Prostate gland (tissue), 2 donors: ENCODE measurements at regions not wholly inside any gene's neighbourhood (a gene's known extent, or its start where the extent isn't known, plus 50 kb on each side); places are given as distances from the start of the nearest gene placed in this dataset.

Experiments
- POLR2A ChIP-seq: fragments of 450-650 bp; IDR thresholded peaks from one replicate; pipeline ENCODE4 v1.6.1; 2016; ENCODE audit warnings: antibody characterized with exemption, mild to moderate bottlenecking
- POLR2AphosphoS5 ChIP-seq: sonication (generic); formaldehyde crosslinking; IDR thresholded peaks from one replicate; pipeline ENCODE4 v1.6.1; 2017; ENCODE audit warnings: antibody characterized with exemption
- TF ChIP-seq, protein P1 (sequence below), 4 experiments: fragments of 200-600 bp in 2 of 4; fragments of 450-650 bp in 2 of 4; sonication (generic) in 2 of 4; IDR thresholded peaks; 1 replicate in 3 of 4; 2 replicates in 1 of 4; pipeline ENCODE4 v1.5.1; 2016 to 2019; ENCODE audit warnings: antibody characterized with exemption in 4 of 4, mild to moderate bottlenecking in 2 of 4, moderate library complexity in 2 of 4

DNA sequence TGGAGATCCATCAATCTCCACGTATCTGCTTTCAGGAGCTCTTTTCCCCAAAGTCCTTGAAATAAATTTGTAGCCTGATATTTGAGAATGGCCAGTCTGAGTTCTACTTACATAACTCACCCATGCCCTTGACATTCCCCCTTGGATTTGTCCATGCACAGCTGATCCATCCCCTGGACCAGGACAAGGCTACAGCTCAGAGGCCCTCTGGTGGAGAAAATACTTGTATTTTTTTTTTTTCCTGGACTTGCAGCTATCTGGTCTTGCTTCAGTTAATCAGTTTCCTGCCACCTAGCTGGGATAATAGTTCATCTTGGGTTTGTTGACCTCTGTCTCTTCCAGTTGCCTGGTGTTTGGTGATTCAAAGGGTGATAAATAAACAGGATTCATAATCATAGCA lies 467.6 kb downstream of the DHX35 start:
- TF ChIP-seq POLR2AphosphoS5 (no peak), POLR2A (no peak)
- TF ChIP-seq, protein P1, sequence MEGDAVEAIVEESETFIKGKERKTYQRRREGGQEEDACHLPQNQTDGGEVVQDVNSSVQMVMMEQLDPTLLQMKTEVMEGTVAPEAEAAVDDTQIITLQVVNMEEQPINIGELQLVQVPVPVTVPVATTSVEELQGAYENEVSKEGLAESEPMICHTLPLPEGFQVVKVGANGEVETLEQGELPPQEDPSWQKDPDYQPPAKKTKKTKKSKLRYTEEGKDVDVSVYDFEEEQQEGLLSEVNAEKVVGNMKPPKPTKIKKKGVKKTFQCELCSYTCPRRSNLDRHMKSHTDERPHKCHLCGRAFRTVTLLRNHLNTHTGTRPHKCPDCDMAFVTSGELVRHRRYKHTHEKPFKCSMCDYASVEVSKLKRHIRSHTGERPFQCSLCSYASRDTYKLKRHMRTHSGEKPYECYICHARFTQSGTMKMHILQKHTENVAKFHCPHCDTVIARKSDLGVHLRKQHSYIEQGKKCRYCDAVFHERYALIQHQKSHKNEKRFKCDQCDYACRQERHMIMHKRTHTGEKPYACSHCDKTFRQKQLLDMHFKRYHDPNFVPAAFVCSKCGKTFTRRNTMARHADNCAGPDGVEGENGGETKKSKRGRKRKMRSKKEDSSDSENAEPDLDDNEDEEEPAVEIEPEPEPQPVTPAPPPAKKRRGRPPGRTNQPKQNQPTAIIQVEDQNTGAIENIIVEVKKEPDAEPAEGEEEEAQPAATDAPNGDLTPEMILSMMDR (IDR thresholded peaks at IDR 0.05), result no peak
